ENCODE measurements at regions not wholly inside any gene's neighbourhood (a gene's known extent, or its start where the extent isn't known, plus 50 kb on each side); places are given as distances from the start of the nearest gene placed in this dataset.
A peak's percentile ranks its signal among the peaks of the same experiment; 100 is the strongest.
"Not testable (repeated sequence)": the region's sequence is repeated elsewhere in the genome, so short reads cannot be mapped to it uniquely, and the experiment has no call there.

GRCh38 chr9:42317677-42318076 lies 134.2 kb downstream of the SPATA31A6 start:
- not testable (repeated sequence) for DNase-seq (ENCODE audit: low read depth); H3K4me3 ChIP-seq (ENCODE audit: low read depth, low read length)

DNA sequence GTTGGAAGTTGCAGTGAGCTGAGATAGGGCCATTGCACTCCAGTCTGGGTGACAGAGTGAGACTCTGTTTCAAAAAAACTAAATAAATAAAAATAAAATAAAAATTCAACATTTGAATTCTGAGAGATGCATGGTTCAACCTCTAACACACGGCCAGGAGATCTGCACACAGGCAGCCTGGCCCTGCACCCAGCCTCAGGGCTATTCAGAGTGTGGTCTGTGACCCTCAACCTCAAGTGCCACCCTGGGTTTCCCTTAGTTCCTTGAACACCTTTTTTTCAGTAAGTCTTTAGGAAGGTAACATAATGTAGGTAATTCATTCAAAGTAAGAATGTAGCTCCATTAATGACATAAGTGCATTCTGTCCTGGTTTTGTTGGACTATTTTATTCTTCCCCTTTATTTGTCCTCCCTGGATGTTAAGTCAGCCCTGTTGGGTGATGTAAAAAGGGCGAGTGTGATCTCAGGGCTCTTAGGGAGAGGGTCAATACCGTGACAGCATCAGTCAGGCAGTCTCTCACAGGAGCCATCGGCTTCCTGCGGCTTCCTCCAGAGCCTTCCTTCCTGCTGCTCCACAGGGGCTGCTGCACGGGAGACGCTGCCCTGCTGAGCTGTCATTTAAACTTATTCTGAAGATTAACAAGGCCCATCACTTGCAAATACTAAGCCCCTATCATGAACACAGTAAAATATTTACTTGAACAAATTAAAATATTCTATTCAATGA lies 139.8 kb downstream of the SPATA31A6 start:
- H3K4me3 ChIP-seq (ENCODE audit: low read depth, low read length): not testable (repeated sequence)
- peak; percentile 62 for DNase-seq (ENCODE audit: low read depth)

DNA sequence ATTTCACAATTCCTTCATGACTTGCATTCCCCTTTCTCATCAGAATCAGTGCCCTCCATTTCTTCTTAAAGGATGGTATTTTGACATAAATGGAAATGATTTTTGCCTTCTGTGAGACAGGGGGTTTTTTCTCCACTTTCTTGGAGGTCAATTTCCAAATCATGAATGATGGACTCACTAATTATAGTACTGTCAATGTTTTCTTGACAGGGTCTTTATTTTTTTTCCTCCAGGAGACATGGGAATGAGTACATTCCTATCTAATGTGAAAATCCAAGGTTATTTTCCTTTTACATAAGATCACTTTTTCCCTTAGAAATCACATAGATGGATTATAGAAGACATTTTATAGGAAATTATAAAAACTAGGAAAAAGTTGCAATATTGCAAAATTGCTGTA lies 141.7 kb downstream of the SPATA31A6 start:
- not testable (repeated sequence) for DNase-seq (ENCODE audit: low read depth); H3K4me3 ChIP-seq (ENCODE audit: low read depth, low read length)

DNA sequence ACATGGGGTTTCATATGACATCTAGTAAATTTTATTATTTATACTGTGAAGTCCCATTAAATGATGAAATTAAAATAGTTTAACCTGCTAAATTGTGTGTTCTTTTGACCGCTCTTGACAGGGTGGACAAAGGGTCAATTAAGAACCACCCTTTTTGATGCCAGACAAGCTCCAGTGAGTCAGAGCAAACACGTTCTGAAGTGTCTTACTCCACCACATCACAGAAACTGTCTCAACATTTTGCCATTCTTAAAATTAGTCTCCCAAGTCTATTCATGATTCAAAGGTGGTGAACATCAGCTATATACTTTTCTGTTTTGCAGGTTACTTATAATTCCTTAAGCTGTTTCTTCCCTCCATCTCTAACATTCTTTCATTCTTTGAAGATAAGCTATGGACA lies 142.1 kb downstream of the SPATA31A6 start:
- H3K4me3 ChIP-seq (ENCODE audit: low read depth, low read length); DNase-seq (ENCODE audit: low read depth): not testable (repeated sequence)

DNA sequence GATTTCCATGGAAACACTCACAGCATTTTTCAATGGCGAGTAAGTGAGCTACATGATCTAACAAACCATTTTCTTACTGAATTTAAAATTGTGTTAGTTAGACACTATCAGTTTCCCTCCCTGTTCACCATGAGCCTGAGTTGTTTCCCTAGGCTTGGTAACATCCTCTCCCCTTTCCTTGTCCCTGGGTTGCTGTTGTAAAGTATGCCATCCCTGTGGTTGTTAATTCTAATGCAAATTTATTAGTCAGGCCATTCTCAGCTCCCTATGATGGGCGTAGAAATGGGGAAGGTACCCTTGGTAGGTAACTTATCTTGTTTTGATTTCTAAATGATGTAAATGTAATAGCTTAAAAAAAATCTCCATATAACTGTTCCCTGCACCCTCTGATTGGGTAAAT lies 143.0 kb downstream of the SPATA31A6 start:
- H3K4me3 ChIP-seq (ENCODE audit: low read depth, low read length); DNase-seq (ENCODE audit: low read depth): not testable (repeated sequence)

- H3K4me3 ChIP-seq (ENCODE audit: low read depth, low read length); DNase-seq (ENCODE audit: low read depth): not testable (repeated sequence)
Observed at GRCh38 chr9:42335342-42335741, 151.9 kb downstream of the SPATA31A6 start.

- not testable (repeated sequence) for H3K4me3 ChIP-seq (ENCODE audit: low read depth, low read length)
Observed at GRCh38 chr9:42335984-42336657, 152.7 kb downstream of the SPATA31A6 start.

GRCh38 chr9:42338275-42338674 lies 154.8 kb downstream of the SPATA31A6 start:
- H3K4me3 ChIP-seq (ENCODE audit: low read depth, low read length); DNase-seq (ENCODE audit: low read depth): not testable (repeated sequence)

More at GRCh38 chr9:42335984-42336657, 152.7 kb downstream of the SPATA31A6 start:
- DNase-seq (ENCODE audit: low read depth): not testable (repeated sequence)

DNA sequence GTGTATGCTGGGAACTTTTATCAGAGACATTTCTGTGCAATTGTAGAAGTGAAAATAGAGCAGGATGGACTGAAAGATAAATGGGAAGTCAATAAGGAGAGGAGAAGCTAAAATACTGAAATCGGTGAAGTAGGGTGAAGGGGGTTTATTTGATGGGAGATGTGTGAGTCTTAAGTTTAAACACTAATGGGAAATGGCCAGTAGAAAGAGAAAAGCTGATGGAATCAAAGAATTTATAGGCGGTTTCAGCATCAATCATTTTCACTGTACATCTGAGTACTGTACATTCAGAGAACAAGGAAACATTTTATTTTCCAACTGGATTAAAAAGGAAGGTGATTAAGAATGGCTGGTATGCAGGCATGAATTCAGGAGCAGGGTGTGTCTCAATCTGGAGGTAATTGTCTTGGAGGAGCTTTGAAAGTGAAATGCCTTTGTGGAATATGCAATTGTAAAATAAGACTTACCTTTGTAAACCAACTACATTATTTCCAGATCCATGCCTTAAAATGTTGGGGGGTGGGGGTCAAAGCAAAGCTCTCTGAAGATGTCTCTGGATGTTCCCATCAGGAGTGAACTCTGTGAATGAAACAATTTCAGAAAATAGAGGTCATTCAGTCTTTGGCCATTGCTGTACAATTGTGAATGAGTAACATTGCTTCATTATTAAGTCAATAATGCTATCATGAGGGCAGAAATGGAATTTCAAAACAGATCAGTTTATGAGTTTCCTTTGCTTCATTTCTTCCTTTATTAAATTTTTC lies 156.4 kb downstream of the SPATA31A6 start:
- not testable (repeated sequence) for DNase-seq (ENCODE audit: low read depth); H3K4me3 ChIP-seq (ENCODE audit: low read depth, low read length)

- not testable (repeated sequence) for H3K4me3 ChIP-seq (ENCODE audit: low read depth, low read length)
Observed at GRCh38 chr9:42340435-42340723, 156.9 kb downstream of the SPATA31A6 start.

DNA sequence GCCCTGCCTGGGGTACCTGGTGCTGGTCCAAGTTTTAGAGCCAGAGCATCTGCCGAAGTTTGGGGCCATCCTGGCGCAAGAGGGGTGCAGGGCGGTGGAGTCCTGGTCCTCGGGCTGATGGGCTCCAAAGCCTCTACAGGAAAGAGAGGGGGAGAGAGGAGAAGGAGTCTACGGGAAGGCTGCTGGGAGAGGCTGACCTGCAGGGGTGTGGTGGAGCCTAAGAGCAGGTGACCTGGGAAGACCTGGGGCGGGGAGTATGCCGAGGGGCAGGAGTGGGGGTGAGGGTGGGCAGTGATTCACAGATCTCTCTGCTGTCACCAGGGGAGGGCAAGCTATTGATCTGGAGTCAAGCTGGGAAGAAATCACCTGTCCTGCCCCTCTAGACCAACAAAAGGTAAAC lies 158.4 kb downstream of the SPATA31A6 start:
- not testable (repeated sequence) for DNase-seq (ENCODE audit: low read depth); H3K4me3 ChIP-seq (ENCODE audit: low read depth, low read length)

More at GRCh38 chr9:42340435-42340723, 156.9 kb downstream of the SPATA31A6 start:
- peak; percentile 33 for DNase-seq (ENCODE audit: low read depth)

DNA sequence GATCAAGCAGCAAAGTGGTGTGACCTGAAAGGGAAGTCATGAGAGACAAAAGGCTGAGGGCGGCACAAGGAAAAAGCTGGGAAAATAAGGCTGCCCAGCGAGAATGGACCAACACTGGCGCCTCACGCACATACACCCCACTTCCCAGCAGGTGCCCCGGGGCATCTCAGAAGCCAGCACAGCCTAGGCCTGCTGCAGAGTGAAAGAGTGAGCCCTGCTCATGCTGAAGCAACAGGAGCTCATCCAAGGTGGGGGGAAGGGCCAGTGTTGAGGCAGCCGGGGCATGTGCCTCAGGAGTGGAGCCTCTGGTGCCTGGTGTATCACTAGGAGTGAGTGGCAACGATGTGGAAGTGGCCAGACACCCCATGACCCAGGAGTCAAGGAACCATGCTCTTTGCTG lies 158.8 kb downstream of the SPATA31A6 start:
- not testable (repeated sequence) for H3K4me3 ChIP-seq (ENCODE audit: low read depth, low read length); DNase-seq (ENCODE audit: low read depth)

GRCh38 chr9:42344508-42344907 lies 161.0 kb downstream of the SPATA31A6 start:
- not testable (repeated sequence) for H3K4me3 ChIP-seq (ENCODE audit: low read depth, low read length); DNase-seq (ENCODE audit: low read depth)

DNA sequence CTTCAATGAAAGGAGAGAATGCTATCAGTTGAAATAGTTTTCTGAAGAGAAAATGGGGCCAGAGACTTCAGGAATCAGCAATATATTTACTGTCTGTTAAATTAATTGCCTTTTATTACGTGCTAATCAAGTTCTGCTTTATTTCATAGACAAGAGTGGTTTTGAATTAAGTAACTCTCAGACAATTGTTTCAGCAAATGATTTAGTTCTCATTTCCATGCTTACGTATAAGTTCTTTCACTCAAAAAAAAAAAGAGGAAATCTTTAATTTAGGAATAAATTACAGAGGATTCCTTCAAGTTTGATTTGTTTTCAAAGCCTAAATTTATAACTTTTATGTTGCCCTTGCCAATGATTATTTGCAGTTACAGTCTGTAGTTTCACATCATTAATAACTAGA lies 163.5 kb downstream of the SPATA31A6 start:
- not testable (repeated sequence) for DNase-seq (ENCODE audit: low read depth); H3K4me3 ChIP-seq (ENCODE audit: low read depth, low read length)

DNA sequence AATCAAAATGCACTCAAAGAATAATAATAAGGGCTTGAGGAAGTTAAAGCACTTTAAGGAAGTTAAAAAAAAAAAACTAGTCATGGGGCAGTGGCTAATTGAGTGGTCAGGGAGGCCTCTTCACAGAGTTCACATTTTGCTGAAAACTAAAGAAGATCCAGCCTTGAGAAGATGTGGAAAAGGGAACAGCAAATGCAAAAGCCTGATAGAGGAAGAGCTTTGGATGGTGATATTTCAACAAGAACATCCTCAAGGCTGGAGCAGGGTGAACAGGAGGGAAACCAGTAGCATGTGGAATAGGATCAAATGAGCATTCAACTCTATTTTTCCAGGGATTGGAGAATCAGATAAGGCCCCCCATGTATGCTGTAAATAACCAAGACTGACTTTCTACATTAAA lies 165.7 kb downstream of the SPATA31A6 start:
- DNase-seq (ENCODE audit: low read depth); H3K4me3 ChIP-seq (ENCODE audit: low read depth, low read length): not testable (repeated sequence)

GRCh38 chr9:42350412-42350811 lies 167.0 kb downstream of the SPATA31A6 start:
- not testable (repeated sequence) for H3K4me3 ChIP-seq (ENCODE audit: low read depth, low read length); DNase-seq (ENCODE audit: low read depth)

DNA sequence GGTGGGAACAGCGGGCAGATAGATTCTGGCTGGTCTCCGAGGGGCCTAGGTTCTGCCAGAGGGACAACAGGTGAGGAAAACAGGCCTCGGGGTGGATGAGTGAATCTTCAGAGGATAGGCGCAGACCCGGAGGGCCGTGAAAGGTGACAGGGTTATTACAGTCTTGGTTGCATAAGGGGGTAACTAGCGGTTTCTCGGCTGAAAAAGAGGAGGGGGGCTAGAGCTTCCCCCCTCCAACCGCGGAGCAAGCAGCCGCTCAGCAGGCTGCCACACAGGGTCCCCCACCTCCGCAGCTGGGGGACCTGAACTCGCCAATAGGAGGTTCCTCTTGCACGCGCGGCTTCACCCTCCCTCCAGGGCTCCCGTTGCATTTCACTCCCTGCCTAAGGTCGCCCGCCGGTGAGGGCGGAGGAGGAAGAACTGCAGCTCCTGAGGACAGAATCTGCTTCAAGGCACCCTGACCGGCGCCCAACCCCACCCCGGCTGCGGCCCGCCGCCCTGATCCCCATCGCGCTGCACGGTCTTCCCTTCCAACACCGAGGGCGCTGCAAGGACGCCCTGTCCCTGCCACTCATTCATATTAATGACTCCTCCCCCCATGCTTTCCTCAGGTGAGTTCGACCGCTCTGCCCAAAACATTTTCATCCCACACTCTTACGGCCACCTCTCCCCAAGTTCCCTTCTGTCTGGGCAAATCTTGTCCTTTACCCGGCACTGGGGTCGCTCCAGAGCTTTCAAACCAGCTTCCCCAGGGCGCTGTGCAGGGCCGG lies 174.3 kb downstream of the SPATA31A6 start:
- DNase-seq (ENCODE audit: low read depth): not testable (repeated sequence)
- peak overlapping the region; percentile 26 for H3K4me3 ChIP-seq (ENCODE audit: low read depth, low read length)

DNA sequence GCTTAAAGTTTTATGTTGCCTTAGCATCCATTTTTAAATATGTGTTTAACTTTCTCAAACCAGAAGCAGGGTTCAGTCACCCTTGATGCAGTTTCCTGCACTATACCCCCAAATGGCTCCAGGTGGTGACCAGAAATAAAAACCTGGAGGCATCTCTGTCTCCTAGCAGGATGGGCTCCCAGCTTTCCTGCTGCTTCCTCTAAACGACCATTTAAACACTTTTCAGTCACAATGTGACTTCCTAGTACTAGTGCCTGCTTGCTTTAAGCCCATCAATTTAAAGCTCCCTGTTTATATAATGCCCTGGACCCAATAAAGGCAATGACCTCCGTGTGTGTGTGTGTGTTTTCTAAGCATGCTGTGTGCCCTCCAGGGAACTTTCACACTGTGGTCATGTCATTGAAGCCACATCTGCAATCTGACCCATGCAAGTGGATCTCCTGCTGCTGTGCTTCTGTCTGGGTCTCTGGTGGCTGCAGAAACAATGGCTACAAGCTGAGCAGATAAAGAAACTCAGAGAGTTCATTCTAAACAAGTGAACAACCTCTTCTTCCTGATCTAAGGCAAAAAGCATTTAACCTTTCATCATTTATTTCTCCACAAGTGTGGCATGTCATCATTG lies 175.3 kb downstream of the SPATA31A6 start:
- DNase-seq (ENCODE audit: low read depth): peak; percentile 10
- not testable (repeated sequence) for H3K4me3 ChIP-seq (ENCODE audit: low read depth, low read length)

Measured in choroid plexus epithelial cell (primary cell).